Right atrium auricular region (tissue), 2 donors: ENCODE measurements at regions not wholly inside any gene's neighbourhood (a gene's known extent, or its start where the extent isn't known, plus 50 kb on each side); places are given as distances from the start of the nearest gene placed in this dataset.

Source experiments
- DNase-seq: peaks from one replicate; pipeline ENCODE4 v3.0.0-alpha.2; 2019; ENCODE audit warnings: low spot score
- H3K27ac ChIP-seq, 2 donors: fragments of 200-600 bp; sonication (generic); 1 replicate in 1 of 2; 2 replicates in 1 of 2; pipeline ENCODE4 v1.5.1; 2016 to 2019
- H3K27me3 ChIP-seq, 2 donors: fragments of 200-600 bp; sonication (generic); one replicate each; pipeline versions ENCODE4 v1.5.1 to v1.6.0; 2017 to 2019
- H3K36me3 ChIP-seq: fragments of 200-600 bp; sonication (generic); one replicate; pipeline ENCODE4 v1.5.1; 2016
- H3K4me1 ChIP-seq, 2 donors: fragments of 200-600 bp; sonication (generic); one replicate each; pipeline versions ENCODE4 v1.5.1 to v1.6.0; 2017 to 2019
- H3K4me3 ChIP-seq, 2 donors: fragments of 200-600 bp; sonication (generic); 1 replicate in 1 of 2; 2 replicates in 1 of 2; pipeline ENCODE4 v1.5.1; 2017 to 2019; ENCODE audit warnings: mild to moderate bottlenecking in 1 of 2, moderate library complexity in 1 of 2
- H3K9me3 ChIP-seq, 2 donors: fragments of 200-600 bp; sonication (generic); one replicate each; pipeline ENCODE4 v1.5.1; 2019
- TF ChIP-seq, protein P1 (sequence below), 2 donors: fragments of 200-600 bp; sonication (generic); IDR thresholded peaks; one replicate each; pipeline ENCODE4 v1.5.1; 2019; ENCODE audit warnings: antibody characterized with exemption in 2 of 2

DNA sequence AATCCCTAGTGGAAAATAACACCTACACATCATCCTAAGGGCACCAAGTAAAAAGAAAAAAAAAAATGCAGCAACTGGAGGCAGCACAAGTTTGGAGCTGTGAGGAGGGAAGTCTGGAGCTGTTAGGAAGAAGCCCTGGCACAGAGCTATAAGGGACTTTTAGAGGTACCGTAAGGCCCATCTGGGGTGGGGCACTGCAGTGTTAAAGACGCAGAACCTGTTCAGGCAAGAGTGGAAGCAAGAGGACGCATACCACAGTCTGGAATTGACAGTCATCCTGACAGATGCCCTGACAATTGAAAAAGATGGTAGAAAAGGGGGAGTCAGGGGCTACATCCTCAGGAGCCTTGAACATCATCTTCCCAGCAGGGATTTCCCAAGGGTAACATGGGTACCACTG lies 195.9 kb upstream of the PLEKHG7 start:
- Histone ChIP-seq H3K36me3 (no peaks in the 10 kb centered on the region), H3K4me1 (peaks cover 0 to 49% of the 10 kb centered on the region in 2 donors), H3K4me3 (no peak overlapping the region), H3K9me3 (no peaks in the 10 kb centered on the region), H3K27me3 (no peaks in the 10 kb centered on the region), H3K27ac (peak overlapping the region in 1 of 2 donors; percentile 82)
- TF ChIP-seq, protein P1, sequence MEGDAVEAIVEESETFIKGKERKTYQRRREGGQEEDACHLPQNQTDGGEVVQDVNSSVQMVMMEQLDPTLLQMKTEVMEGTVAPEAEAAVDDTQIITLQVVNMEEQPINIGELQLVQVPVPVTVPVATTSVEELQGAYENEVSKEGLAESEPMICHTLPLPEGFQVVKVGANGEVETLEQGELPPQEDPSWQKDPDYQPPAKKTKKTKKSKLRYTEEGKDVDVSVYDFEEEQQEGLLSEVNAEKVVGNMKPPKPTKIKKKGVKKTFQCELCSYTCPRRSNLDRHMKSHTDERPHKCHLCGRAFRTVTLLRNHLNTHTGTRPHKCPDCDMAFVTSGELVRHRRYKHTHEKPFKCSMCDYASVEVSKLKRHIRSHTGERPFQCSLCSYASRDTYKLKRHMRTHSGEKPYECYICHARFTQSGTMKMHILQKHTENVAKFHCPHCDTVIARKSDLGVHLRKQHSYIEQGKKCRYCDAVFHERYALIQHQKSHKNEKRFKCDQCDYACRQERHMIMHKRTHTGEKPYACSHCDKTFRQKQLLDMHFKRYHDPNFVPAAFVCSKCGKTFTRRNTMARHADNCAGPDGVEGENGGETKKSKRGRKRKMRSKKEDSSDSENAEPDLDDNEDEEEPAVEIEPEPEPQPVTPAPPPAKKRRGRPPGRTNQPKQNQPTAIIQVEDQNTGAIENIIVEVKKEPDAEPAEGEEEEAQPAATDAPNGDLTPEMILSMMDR (IDR thresholded peaks at IDR 0.05): no peak
- DNase-seq: no peak

DNA sequence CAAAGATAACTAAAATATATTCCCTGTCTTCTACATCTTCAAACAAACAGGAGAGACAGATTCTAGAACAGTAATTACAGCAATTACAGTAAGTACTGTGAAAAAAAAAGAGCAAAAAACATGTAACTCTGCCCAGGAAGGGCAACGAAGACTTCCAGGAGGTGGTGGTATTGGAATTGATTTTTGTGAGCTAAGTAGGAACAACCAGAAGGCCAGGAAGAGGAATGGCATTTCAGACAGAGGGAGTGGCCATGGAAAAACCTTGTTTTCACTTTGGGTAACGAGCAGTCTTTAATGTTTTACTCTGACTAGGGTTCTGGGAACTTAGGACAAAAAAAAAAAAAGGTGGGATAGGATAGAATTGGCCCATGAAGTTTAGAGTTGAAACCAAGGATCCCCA lies 196.3 kb upstream of the PLEKHG7 start:
- no peak for DNase-seq

DNA sequence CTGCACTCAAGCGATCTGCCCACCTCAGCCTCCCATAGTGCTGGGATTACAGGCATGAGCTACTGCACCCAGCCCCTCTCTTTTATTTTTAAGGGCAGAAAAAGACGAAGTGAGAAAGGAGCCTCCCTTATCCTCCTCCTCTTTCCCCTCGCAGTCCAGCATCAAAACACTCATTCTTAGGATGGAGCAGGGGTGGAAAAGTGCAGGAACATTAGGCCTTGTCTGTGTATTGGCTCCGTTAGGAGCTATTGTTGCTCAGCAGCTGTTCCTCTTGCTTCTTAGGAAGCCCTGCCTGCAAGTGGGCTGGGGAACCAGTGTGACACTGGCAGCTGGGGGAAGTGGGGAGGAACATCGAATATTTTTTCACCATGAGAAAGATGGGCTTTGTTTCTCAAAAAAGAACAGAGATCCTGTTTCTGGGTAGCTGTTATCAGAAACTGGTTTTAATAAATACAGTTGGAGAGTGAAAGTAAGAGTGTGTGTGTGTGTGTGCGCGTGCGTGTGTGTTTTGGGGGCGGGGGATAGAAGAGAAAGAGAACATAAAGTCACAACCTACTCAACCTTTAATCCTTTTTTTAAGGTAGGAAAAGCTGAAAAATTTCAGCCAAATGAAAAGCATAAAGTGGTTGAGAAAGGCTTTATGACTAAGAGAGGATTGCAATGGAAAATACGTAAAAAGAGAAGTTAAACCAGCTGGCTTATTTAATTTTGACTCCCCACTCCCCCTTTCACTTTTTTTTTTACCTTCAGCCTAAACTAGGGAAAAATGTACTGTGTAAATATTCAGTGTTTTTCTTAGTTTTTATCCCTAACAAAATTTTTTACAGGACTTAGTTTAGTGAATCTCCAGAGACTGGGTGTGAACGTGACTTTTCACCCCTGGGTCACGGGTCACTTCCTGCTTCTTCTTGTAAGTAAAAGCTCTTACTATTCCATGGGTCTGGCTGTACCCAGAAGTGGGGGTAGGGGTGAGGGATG lies 197.2 kb upstream of the PLEKHG7 start:
- H3K4me3 ChIP-seq: peak overlapping the region in 1 of 2 donors; percentile 21
- DNase-seq: peak; percentile 75
- H3K9me3 ChIP-seq: no peaks in the 10 kb centered on the region
- no peaks in the 10 kb centered on the region for H3K27me3 ChIP-seq
- H3K4me1 ChIP-seq: peaks cover 0 to 49% of the 10 kb centered on the region in 2 donors
- H3K36me3 ChIP-seq: no peaks in the 10 kb centered on the region
- TF ChIP-seq, protein P1 (IDR thresholded peaks at IDR 0.05): no peak
- H3K27ac ChIP-seq: peak overlapping the region; percentile 81 to 82

More for the DNA sequence above, 196.3 kb upstream of the PLEKHG7 start:
- Histone ChIP-seq H3K27ac (peak overlapping the region; percentile 81 to 82), H3K36me3 (no peaks in the 10 kb centered on the region), H3K9me3 (no peaks in the 10 kb centered on the region), H3K4me3 (no peak overlapping the region), H3K27me3 (no peaks in the 10 kb centered on the region), H3K4me1 (peaks cover 0 to 49% of the 10 kb centered on the region in 2 donors)
- TF ChIP-seq, protein P1 (IDR thresholded peaks at IDR 0.05): peak in 1 of 2 donors; percentile 24

DNA sequence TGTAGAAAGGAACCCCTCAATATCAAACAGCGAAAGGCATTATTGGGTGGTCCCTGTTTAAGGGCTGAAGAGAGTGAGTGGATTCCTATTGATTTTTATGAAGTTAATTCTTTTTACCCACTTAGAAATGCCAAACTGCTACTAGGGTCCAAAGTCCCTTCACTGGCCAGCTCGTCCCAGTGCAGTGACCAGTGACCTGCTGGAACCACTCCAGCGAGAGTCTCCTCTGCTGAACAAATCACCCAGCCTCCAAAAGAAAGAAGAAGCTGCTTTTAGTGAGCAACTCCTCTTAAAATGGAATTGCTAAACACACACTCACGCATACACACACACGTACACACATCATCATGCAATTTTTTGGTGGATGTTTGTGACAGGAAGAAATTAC lies 198.2 kb upstream of the PLEKHG7 start:
- Histone ChIP-seq H3K4me3 (no peak overlapping the region), H3K4me1 (peaks cover 0 to 49% of the 10 kb centered on the region in 2 donors), H3K27me3 (no peaks in the 10 kb centered on the region), H3K27ac (peak overlapping the region; percentile 81 to 82), H3K36me3 (no peaks in the 10 kb centered on the region), H3K9me3 (no peaks in the 10 kb centered on the region)
- TF ChIP-seq, protein P1 (IDR thresholded peaks at IDR 0.05): no peak
- peak; percentile 63 for DNase-seq

DNA sequence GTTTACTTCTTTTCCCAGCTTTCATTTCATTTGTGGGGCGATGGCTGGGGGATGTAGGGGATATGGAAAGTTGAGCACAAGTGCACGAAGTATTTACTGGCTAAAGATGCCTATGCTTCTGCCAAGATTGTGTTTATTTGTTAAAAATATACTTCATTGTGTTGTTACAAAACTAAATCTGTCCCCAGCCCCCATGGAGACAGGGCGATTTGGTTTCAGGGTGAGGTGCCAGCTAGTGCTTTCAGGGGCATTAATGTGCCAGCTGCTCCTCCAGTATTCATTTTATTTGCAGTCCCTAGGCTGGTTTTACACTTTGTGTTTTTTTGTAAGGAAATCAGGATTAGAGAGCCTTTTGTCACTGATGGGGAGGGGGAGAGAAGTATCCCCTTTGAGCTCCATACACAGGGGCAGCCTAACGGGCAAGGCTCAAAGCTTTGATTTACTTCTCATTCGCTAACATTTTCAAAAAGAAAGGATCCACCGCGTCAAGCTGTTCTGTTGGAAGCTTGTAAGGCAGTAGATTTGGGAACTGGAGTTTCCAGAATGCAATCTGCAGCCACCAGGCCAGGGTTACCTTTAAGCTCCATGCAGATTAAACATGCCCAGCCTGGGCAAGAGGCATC lies 198.7 kb upstream of the PLEKHG7 start:
- H3K36me3 ChIP-seq: no peaks in the 10 kb centered on the region
- TF ChIP-seq, protein P1 (IDR thresholded peaks at IDR 0.05): no peak
- no peak for DNase-seq
- no peaks in the 10 kb centered on the region for H3K27me3 ChIP-seq
- H3K9me3 ChIP-seq: no peaks in the 10 kb centered on the region
- H3K27ac ChIP-seq: peak overlapping the region; percentile 81 to 82
- peaks cover 0 to 49% of the 10 kb centered on the region in 2 donors for H3K4me1 ChIP-seq
- H3K4me3 ChIP-seq: no peak overlapping the region
